GM21723 (cell line): ENCODE measurements at regions not wholly inside any gene's neighbourhood (a gene's known extent, or its start where the extent isn't known, plus 50 kb on each side); places are given as distances from the start of the nearest gene placed in this dataset.
"Not testable (repeated sequence)": the region's sequence is repeated elsewhere in the genome, so short reads cannot be mapped to it uniquely, and the experiment has no call there.

Experiments used
- ATAC-seq: cut with Tn5 transposase; IDR thresholded peaks from one replicate; pipeline ENCODE4 v1.9.1; 2021; ENCODE audit warnings: mild to moderate bottlenecking, moderate library complexity; ENCODE audit not compliant: unreplicated experiment

- ATAC-seq, result no peak
These were observed 1018.4 kb downstream of the TAF11L14 start for GRCh38 chr5:18652404-18653215.

- no peak for ATAC-seq
These were observed 1019.0 kb downstream of the TAF11L14 start for GRCh38 chr5:18653216-18653752.

DNA sequence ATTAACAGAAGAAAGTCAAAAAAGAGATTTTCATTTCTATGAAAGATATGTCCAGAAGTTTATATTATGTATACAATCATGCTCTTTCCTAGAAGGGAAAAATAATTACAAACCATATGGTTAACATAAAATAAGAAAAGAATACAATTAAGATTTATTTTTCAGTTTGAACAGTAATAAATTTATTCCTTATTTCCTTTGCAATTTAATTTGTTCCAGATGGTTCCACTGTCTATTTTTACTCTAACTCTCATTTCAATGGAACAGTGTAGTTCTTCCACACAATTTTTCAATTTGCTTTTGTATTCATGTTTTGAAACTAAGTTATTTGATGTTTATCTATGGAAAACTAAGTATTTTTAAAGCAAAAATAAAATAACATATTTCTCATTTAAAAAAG is 1026.3 kb downstream of the TAF11L14 start:
- no peak for ATAC-seq

DNA sequence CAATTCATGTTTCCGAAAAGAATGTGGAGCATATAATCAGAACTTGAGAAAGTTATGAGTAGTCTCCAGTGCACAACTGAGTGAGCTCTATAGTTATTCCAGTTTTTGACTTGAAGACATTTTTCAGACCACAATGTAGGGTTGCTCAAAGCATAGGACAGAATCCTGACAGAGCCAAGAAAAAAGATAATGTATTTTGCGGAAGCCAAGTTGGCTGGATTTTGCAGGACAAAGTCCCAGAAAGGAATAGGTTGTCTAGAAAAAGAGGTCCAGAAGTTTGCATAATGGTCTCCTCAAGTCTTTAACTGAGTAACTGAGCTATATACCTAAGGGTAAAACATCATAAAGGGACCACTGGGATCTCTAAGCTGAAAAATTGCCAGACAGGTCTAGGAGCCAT is 1028.0 kb downstream of the TAF11L14 start:
- no peak for ATAC-seq

DNA sequence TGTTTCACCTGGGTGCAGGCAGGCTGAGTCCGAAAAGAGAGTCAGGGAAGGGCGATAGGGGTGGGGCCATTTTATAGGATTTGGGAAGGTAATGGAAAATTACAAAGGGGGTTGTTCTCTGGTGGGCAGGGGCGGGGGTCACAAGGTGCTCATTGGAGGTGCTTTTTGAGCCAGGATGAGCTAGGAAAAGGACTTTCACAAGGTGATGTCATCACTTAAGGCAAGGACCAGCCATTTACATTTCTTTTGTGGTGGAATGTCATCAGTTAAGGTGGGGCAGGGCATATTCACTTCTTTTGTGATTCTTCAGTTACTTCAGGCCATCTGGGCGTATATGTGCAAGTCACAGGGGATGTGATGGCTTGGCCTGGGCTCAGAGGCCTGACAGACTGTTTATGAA is 1040.0 kb downstream of the TAF11L14 start:
- ATAC-seq, result not testable (repeated sequence)

DNA sequence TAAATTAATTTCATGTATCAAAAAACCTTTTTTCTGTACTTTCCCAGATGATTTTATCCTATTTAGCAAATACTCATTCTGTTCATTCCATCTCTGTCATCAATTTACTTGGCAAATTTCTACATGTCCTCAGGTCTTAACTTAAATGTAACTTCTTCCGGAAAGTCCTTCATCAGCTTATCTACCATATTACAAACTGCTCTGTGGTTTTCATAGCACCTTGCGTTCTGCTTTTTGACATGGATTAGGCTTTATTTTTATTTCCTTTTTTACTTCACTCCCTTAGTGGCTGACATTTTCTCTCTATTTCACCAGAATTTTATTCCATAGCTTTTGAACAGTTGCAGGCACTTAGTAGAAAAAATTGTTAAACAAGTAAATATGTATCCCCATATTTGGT is 1040.8 kb downstream of the TAF11L14 start:
- no peak for ATAC-seq

DNA sequence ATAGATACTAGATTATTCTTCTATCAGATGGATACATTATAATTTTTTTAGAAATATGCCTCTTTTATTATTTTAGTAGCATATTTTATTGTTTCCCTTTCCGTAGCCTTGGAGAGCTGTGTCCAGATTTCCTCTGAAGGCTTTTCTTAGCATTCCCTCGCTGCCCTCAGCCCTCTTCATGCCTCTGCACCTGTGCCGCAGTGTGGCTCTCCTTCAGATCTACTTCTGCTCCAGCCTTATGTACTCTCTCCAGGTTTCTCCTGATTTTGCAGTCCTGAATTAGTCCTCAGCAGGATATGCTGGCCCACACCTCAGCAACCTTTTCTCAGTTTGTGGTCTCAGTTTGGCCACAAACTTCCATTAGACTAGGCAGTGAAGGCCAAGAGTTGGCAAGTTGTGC is 1052.0 kb downstream of the TAF11L14 start:
- ATAC-seq, result no peak

GRCh38 chr5:18687429-18687828 is 1053.2 kb downstream of the TAF11L14 start:
- ATAC-seq, result no peak

- ATAC-seq, result no peak
These were observed 1065.4 kb downstream of the TAF11L14 start for GRCh38 chr5:18699681-18700080.

DNA sequence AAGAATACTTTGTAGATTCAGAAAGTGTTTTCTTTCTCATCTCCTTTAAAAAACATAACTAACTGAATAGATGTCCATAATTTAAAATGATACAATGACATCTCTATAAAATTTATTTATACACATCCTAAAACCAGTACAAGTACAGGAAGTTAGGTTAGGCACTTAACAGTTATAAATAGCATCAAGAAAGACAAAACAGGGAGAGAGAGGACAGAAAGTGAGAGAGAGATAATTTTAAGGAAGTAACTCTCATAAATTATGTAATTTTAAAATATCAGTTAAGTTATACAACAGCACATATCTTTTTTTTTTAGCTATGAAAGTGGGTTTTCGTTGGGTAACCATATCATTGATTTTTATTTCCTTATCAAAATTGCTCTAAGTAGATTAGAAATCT is 1068.6 kb downstream of the TAF11L14 start:
- no peak for ATAC-seq

DNA sequence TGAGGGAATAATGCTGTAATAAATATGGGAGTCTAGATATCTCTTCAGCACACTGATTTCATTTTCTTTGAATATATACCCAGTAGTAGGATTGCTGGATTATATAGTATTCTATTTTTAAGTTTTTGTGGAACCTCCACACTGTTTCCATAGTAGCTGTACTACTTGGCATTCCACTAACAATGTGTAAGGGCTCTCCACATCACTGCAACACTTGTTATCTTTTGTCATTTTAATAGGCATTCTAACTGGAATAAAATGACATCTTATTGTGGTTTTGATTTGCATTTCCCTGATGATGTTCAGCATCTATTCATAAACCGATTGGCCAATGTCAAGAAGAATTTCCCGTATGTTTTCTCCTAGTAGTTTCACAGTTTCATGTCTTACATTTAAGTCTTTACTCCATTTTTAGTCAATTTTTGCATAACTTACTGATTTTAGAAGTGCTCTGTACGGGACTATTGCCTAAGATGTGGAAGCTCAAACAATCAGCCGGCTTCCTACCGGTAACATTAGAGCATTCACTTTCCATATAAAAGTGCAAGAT is 1078.8 kb downstream of the TAF11L14 start:
- ATAC-seq, result no peak

GRCh38 chr5:18720002-18720401 is 1085.7 kb downstream of the TAF11L14 start:
- peak; percentile 47 for ATAC-seq

DNA sequence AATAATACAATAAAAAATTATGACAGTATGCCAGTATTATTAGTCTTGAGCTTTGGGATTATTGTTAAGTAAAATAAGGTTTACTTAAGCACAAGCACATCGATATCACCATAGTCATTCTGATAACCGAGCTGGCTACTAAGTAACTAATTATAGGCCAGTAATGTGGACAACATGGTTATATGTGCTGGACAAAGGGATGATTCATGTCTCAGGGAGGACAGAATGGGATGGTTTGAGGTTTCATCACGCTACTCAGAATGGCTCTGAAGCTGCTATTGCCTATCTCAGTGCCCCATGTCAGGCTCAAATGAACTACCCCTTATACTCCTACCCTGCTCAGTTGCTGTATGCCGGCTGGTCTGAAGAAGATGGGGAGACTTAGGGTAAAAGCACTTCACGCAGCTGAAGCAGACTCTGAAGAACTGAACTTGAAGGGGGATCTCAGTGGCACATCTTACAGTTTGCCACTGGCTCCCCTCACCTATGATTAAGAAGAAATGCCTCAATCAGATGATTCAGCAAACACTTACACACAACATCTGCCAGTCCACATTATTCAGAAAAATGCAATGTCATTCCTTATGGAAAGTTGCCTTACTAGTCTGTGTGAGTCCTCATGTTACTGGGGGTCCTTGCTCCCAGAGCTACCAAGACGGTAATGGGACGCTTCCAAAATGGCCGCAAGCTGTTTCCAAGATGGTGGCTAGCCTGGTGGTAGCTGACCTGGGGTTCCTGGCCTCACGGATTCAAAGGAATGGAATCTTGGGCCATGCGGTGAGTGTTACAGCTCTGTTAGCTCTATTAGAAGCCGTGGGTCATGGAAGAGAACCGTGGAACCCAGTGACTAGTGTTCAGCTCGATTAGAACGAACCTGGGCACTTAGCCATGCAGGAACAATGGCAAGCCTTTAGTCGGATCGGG is 1098.6 kb downstream of the TAF11L14 start:
- no peak for ATAC-seq

DNA sequence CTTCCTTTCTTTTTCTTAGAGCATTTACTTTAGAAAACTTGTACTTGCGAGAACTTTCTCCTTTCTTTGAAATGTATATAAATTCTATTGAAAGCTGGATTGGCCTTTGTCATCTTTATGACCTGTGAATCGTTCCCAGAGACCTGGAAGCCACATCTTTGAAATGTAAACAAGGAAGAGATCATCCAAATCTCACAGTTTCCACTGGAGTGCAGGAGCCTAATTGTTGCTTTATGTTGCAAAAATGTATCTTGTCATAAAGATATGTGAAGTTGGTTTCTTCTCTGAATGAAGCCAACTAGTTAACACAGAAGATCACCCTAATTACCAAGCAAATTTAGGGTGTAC is 1101.8 kb downstream of the TAF11L14 start:
- ATAC-seq, result no peak

DNA sequence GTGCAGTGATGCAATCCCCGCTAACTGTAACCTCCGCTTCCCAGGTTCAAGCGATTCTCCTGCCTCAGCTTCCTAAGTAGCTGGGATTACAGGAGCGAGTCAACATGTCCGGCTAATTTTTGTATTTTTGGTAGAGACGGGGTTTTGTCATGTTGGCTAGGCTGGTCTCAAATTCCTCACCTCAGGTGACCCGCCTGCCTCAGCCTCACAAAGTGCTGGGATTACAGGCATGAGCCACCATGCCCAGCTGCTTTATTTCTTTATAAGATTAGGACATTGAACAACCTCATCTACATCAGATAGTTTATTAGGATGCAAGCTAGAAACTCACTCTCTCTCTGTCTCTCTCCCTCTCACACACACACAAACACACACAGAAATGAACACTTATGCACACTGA is 1102.5 kb downstream of the TAF11L14 start:
- not testable (repeated sequence) for ATAC-seq

DNA sequence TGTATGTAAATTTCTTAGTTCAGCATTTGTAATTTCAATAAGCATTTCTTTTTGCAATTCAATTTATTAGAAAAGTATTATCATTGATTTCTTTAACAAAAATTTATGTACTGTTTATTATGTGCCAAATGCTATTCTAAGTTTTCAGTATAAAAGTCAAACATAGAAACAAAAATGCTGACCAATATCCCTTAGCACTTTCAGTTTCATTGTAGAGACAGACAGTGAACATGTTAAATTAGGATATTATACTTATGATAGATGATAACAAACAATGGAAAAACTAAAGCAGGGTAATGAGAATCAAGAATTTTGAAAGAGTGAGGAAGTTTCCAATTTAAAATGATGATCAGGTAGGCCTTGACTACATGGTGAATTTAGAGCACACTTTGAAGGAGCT is 1106.0 kb downstream of the TAF11L14 start:
- ATAC-seq, result no peak

- no peak for ATAC-seq
These were observed 1108.6 kb downstream of the TAF11L14 start for GRCh38 chr5:18742830-18743229.

- ATAC-seq, result peak; percentile 4
These were observed 1110.2 kb downstream of the TAF11L14 start for GRCh38 chr5:18744441-18744840.

GRCh38 chr5:18745042-18745987 is 1111.1 kb downstream of the TAF11L14 start:
- ATAC-seq, result peak; percentile 55

- ATAC-seq, result peak; percentile 74
These were observed 1111.8 kb downstream of the TAF11L14 start for GRCh38 chr5:18745988-18746615.
